ENCODE measurements at regions not wholly inside any gene's neighbourhood (a gene's known extent, or its start where the extent isn't known, plus 50 kb on each side); places are given as distances from the start of the nearest gene placed in this dataset.

- no peak for DNase-seq (ENCODE audit: low read depth)
- Histone ChIP-seq H3K36me3 (ENCODE audit: control insufficient read depth, insufficient read depth, low read length, severe bottlenecking) (no peaks in the 10 kb centered on the region), H3K9me3 (ENCODE audit: control insufficient read depth, low read length) (no peaks in the 10 kb centered on the region), H3K27me3 (replicated peaks; ENCODE audit: control insufficient read depth, insufficient read depth, low read length) (no peaks in the 10 kb centered on the region), H3K4me1 (ENCODE audit: control insufficient read depth, insufficient read depth, low read length) (peaks cover 10% of the 10 kb centered on the region), H3K9ac (ENCODE audit: low read length) (no peak overlapping the region), H3K4me3 (ENCODE audit: low read length) (no peak overlapping the region)
Measured at GRCh38 chr2:234128606-234129005, 78.1 kb downstream of the SPP2 start.
